Endothelial cell of umbilical vein (primary cell): ENCODE measurements at regions not wholly inside any gene's neighbourhood (a gene's known extent, or its start where the extent isn't known, plus 50 kb on each side); places are given as distances from the start of the nearest gene placed in this dataset.

ENCODE experiments used
- BruUV-seq: library from RNA; stranded (reverse); fragments of 400-500 nt; replicated peaks from 2 replicates; lab custom pipeline; 2021; lab: Mats Ljungman, UMichigan
- CTCF ChIA-PET: fragments of 300-600, 350-600 bp; sonication (Branson Sonifier 250); formaldehyde crosslinking; loops from one replicate; lab custom pipeline; 2021; ENCODE audit warnings: antibody characterized with exemption, inconsistent platforms; lab: Charles Lee
- POLR2A ChIA-PET: fragments of 300-600, 350-600 bp; sonication (Branson Sonifier 250); formaldehyde crosslinking; loops from one replicate; lab custom pipeline; 2021; ENCODE audit warnings: antibody characterized with exemption, inconsistent platforms; lab: Charles Lee
- DNase-seq: peaks from one replicate; pipeline ENCODE4 v3.0.0-alpha.2; 2011; ENCODE audit warnings: low read depth, low spot score
- FAIRE-seq: peaks from 2 replicates; lab custom pipeline; 2011; peaks lifted over from hg19 to GRCh38; lab: Jason Lieb, UNC
- H2AFZ ChIP-seq: 2 replicates; pipeline ENCODE4 v1.6.0; 2012; ENCODE audit warnings: low read depth, low read length, control low read depth, inconsistent platforms
- H3K27ac ChIP-seq: 2 replicates; pipeline ENCODE4 v1.5.1; 2011; ENCODE audit warnings: low read depth, mild to moderate bottlenecking, control low read depth, low read length, moderate library complexity; ENCODE audit not compliant: insufficient read depth
- H3K27me3 ChIP-seq, 2 experiments: 2 replicates each; pipeline versions ENCODE4 v1.6.0 to v1.6.1; 2011; ENCODE audit warnings: low read length in 2 of 2, mixed read lengths in 1 of 2; ENCODE audit not compliant: control insufficient read depth in 2 of 2, insufficient read depth in 2 of 2
- H3K36me3 ChIP-seq, 2 experiments: 2 replicates in 1 of 2; 3 replicates in 1 of 2; pipeline ENCODE4 v1.5.1; 2011; ENCODE audit warnings: low read length in 2 of 2, mild to moderate bottlenecking in 1 of 2, moderate library complexity in 1 of 2; ENCODE audit not compliant: control insufficient read depth in 2 of 2, insufficient read depth in 2 of 2; ENCODE audit errors: extremely low read depth in 1 of 2
- H3K4me1 ChIP-seq: 3 replicates; pipeline ENCODE4 v1.5.1; 2011; ENCODE audit warnings: mild to moderate bottlenecking, low read length; ENCODE audit not compliant: control insufficient read depth, insufficient read depth; ENCODE audit errors: extremely low read depth
- H3K4me2 ChIP-seq: 2 replicates; pipeline ENCODE4 v1.6.1; 2011; ENCODE audit warnings: low read length, control low read depth, mixed read lengths; ENCODE audit not compliant: insufficient read depth
- H3K4me3 ChIP-seq, 3 experiments: fragments of 200-600 bp in 1 of 3; sonication (generic), shearing (Covaris generic) in 1 of 3; replicated peaks in 1 of 3; 2 replicates each; pipeline ENCODE4 v1.5.1; 2011 to 2016; ENCODE audit warnings: control low read depth in 3 of 3, low read length in 3 of 3, mild to moderate bottlenecking in 2 of 3, inconsistent platforms in 1 of 3, low read depth in 1 of 3, moderate library complexity in 1 of 3; ENCODE audit not compliant: insufficient read depth in 1 of 3
- H3K79me2 ChIP-seq: 2 replicates; pipeline ENCODE4 v1.6.0; 2012; ENCODE audit warnings: low read length, inconsistent platforms; ENCODE audit not compliant: control insufficient read depth, insufficient read depth
- H3K9ac ChIP-seq: replicated peaks from 2 replicates; pipeline ENCODE3; 2011; ENCODE audit warnings: low read length, control low read depth; ENCODE audit not compliant: insufficient read depth; ENCODE audit errors: extremely low read depth
- H3K9me1 ChIP-seq: replicated peaks from 3 replicates; pipeline ENCODE4 v1.6.0; 2011; ENCODE audit warnings: mild to moderate bottlenecking, low read length; ENCODE audit not compliant: control insufficient read depth, insufficient read depth; ENCODE audit errors: extremely low read depth
- H3K9me3 ChIP-seq: replicated peaks from 2 replicates; pipeline ENCODE4 v1.5.1; 2012; ENCODE audit warnings: low read length, inconsistent platforms; ENCODE audit not compliant: control insufficient read depth, insufficient read depth
- H4K20me1 ChIP-seq: replicated peaks from 2 replicates; pipeline ENCODE3; 2011; ENCODE audit warnings: mild to moderate bottlenecking, low read length; ENCODE audit not compliant: control insufficient read depth, insufficient read depth; ENCODE audit errors: extremely low read depth
- CTCF ChIP-seq, 2 donors: IDR thresholded peaks; 1 replicate in 1 of 2; 2 replicates in 1 of 2; pipeline ENCODE4 v1.5.1; 2011; ENCODE audit warnings: low read length in 2 of 2, mild to moderate bottlenecking in 2 of 2, moderate library complexity in 2 of 2, control low read depth in 1 of 2, inconsistent platforms in 1 of 2, low read depth in 1 of 2; ENCODE audit not compliant: insufficient read depth in 1 of 2; ENCODE audit errors: extremely low read depth in 1 of 2
- EZH2 ChIP-seq: IDR thresholded peaks from 2 replicates; pipeline ENCODE4 v1.6.1; 2012; ENCODE audit warnings: borderline replicate concordance, low read depth, mild to moderate bottlenecking, moderate library complexity, low read length, inconsistent platforms; ENCODE audit not compliant: severe bottlenecking
- FOS ChIP-seq: IDR thresholded peaks from 2 replicates; pipeline ENCODE4 v1.6.1; 2011; ENCODE audit warnings: mild to moderate bottlenecking, low read length, moderate library complexity, borderline replicate concordance; ENCODE audit not compliant: insufficient read depth
- GATA2 ChIP-seq: IDR thresholded peaks from 2 replicates; pipeline ENCODE4 v1.7.0; 2011; ENCODE audit warnings: low read depth, mild to moderate bottlenecking, moderate library complexity, mixed read lengths, low read length; ENCODE audit not compliant: insufficient read length, insufficient read depth
- JUN ChIP-seq: IDR thresholded peaks from 2 replicates; pipeline ENCODE4 v1.6.1; 2011; ENCODE audit warnings: borderline replicate concordance, low read depth; ENCODE audit not compliant: insufficient read length, insufficient read depth
- MYC ChIP-seq: IDR thresholded peaks from one replicate; pipeline ENCODE4 v1.6.1; 2011; ENCODE audit warnings: mild to moderate bottlenecking, low read depth, low read length
- POLR2A ChIP-seq: IDR thresholded peaks from 2 replicates; pipeline ENCODE4 v1.6.1; 2012; ENCODE audit warnings: low read depth, mild to moderate bottlenecking, control low read depth, low read length
- POLR2AphosphoS5 ChIP-seq: IDR thresholded peaks from 2 replicates; pipeline ENCODE4 v1.6.1; 2012; ENCODE audit warnings: low read depth, mild to moderate bottlenecking, control low read depth, low read length, moderate library complexity; ENCODE audit not compliant: insufficient read depth
- dilution Hi-C: fragments of 300-500 bp; cut with MboI; formaldehyde crosslinking; loops from one replicate; pipeline ENCODE4 v1.15.0; 2019; ENCODE audit warnings: low sequenced_read_pairs; ENCODE audit not compliant: extremely low pct_ligation_motif_present
- intact Hi-C: fragments of 100-400 bp; cut with micrococcal nuclease; formaldehyde crosslinking; loops from one replicate; pipeline ENCODE4 v1.10.0; 2022
- TF ChIP-seq, protein P1 (sequence below): IDR thresholded peaks from 2 replicates; pipeline ENCODE4 v1.6.1; 2011; ENCODE audit not compliant: insufficient read depth, insufficient read length

- Histone ChIP-seq H3K9ac (no peak overlapping the region), H3K27me3 (peaks cover 0 to 1% of the 10 kb centered on the region in 2 experiments), H3K36me3 (no peaks in the 10 kb centered on the region), H3K9me1 (no peaks in the 10 kb centered on the region), H3K4me1 (no peaks in the 10 kb centered on the region), H3K79me2 (no peaks in the 10 kb centered on the region), H3K9me3 (no peaks in the 10 kb centered on the region), H3K4me3 (no peak overlapping the region), H3K4me2 (no peak overlapping the region), H3K27ac (no peak overlapping the region), H2AFZ (no peak overlapping the region), H4K20me1 (no peaks in the 10 kb centered on the region)
- intact Hi-C loops (no loop called here), dilution Hi-C loops (no loop called here)
- DNase-seq (no peak), FAIRE-seq (no peak)
- BruUV-seq, result no TSS peak
- TF ChIP-seq POLR2A, result no peak
- TF ChIP-seq MYC, result no peak
- TF ChIP-seq POLR2AphosphoS5, result no peak
- TF ChIP-seq, protein P1, sequence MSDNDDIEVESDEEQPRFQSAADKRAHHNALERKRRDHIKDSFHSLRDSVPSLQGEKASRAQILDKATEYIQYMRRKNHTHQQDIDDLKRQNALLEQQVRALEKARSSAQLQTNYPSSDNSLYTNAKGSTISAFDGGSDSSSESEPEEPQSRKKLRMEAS, result no peak
- TF ChIP-seq EZH2, result no peak
- TF ChIP-seq FOS, result no peak
- no peak for TF ChIP-seq JUN
- TF ChIP-seq CTCF (IDR thresholded peaks at IDR 0.05; ENCODE audit: extremely low read depth in 1 of 2, insufficient read depth in 1 of 2, low read depth in 1 of 2, low read length in 2 of 2), result no peak
- TF ChIP-seq GATA2, result no peak
- CTCF ChIA-PET, result no interaction called here
- POLR2A ChIA-PET, result no interaction called here
Observed at GRCh38 chr10:113427236-113427735, 125.6 kb upstream of the HABP2 start.
